EL (cell line): ENCODE measurements at regions not wholly inside any gene's neighbourhood (a gene's known extent, or its start where the extent isn't known, plus 50 kb on each side); places are given as distances from the start of the nearest gene placed in this dataset.
A peak's percentile ranks its signal among the peaks of the same experiment; 100 is the strongest.

Source experiments
- DNase-seq: peaks from one replicate; pipeline ENCODE4 v3.0.0-alpha.2; 2016

- DNase-seq = no peak
These were observed 419.6 kb downstream of the NPIPA7 start for GRCh38 chr16:16798504-16798903.

GRCh38 chr16:16805809-16806208 lies 426.9 kb downstream of the NPIPA7 start:
- no peak for DNase-seq

- DNase-seq = no peak
These were observed 436.7 kb downstream of the NPIPA7 start for GRCh38 chr16:16815641-16816040.

- no peak for DNase-seq
These were observed 438.3 kb downstream of the NPIPA7 start for GRCh38 chr16:16817196-16817595.

GRCh38 chr16:16821261-16821660 lies 442.3 kb downstream of the NPIPA7 start:
- DNase-seq = no peak

- no peak for DNase-seq
These were observed 450.0 kb downstream of the NPIPA7 start for GRCh38 chr16:16828913-16829398.

GRCh38 chr16:16830401-16830800 lies 451.5 kb downstream of the NPIPA7 start:
- no peak for DNase-seq

GRCh38 chr16:16830973-16831372 lies 452.0 kb downstream of the NPIPA7 start:
- no peak for DNase-seq

GRCh38 chr16:16833165-16833564 lies 454.2 kb downstream of the NPIPA7 start:
- no peak for DNase-seq

- DNase-seq = no peak
These were observed 471.3 kb downstream of the NPIPA7 start for GRCh38 chr16:16850274-16850673.

GRCh38 chr16:16857012-16857411 lies 478.1 kb downstream of the NPIPA7 start:
- DNase-seq = no peak

- DNase-seq = no peak
These were observed 478.8 kb downstream of the NPIPA7 start for GRCh38 chr16:16857603-16858283.

- DNase-seq = peak; percentile 27
These were observed 482.6 kb downstream of the NPIPA7 start for GRCh38 chr16:16861546-16861945.

- DNase-seq = no peak
These were observed 484.7 kb downstream of the NPIPA7 start for GRCh38 chr16:16863672-16864071.

- DNase-seq = no peak
These were observed 485.6 kb downstream of the NPIPA7 start for GRCh38 chr16:16864536-16864935.

GRCh38 chr16:16865374-16865773 lies 486.4 kb downstream of the NPIPA7 start:
- no peak for DNase-seq

GRCh38 chr16:16867973-16868372 lies 489.0 kb downstream of the NPIPA7 start:
- DNase-seq = no peak

- no peak for DNase-seq
These were observed 489.8 kb downstream of the NPIPA7 start for GRCh38 chr16:16868727-16869126.

GRCh38 chr16:16869746-16870145 lies 490.8 kb downstream of the NPIPA7 start:
- no peak for DNase-seq

GRCh38 chr16:16871196-16871595 lies 492.3 kb downstream of the NPIPA7 start:
- no peak for DNase-seq

GRCh38 chr16:16877061-16877460 lies 498.1 kb downstream of the NPIPA7 start:
- DNase-seq = no peak

- DNase-seq = no peak
These were observed 500.8 kb downstream of the NPIPA7 start for GRCh38 chr16:16879567-16880251.

- DNase-seq = no peak
These were observed 502.9 kb downstream of the NPIPA7 start for GRCh38 chr16:16881814-16882213.

- no peak for DNase-seq
These were observed 503.8 kb downstream of the NPIPA7 start for GRCh38 chr16:16882766-16883165.

- no peak for DNase-seq
These were observed 505.5 kb downstream of the NPIPA7 start for GRCh38 chr16:16884451-16884850.
